ENCODE measurements at regions not wholly inside any gene's neighbourhood (a gene's known extent, or its start where the extent isn't known, plus 50 kb on each side); places are given as distances from the start of the nearest gene placed in this dataset.

- DNase-seq (ENCODE audit: low spot score) (no peak), ATAC-seq (no peak)
- peaks cover 10% of the 10 kb centered on the region for H3K4me1 Mint-ChIP-seq
- no peaks in the 10 kb centered on the region; the same call in 1 of the 2 replicates for H3K27me3 Mint-ChIP-seq (ENCODE audit: low read depth)
- ChIA-PET POLR2A (no interaction called here), CTCF (interaction anchor here (1.0 kb wide), 1 partner anchor 47 kb away, joined by 3 read pairs; no protein-coding TSS in a partner anchor)
- TF ChIP-seq CBFB (CRISPR knock-in tag; IDR thresholded peaks at IDR 0.05; ENCODE audit: low read depth) (no peak), MAX (CRISPR knock-in tag; IDR thresholded peaks at IDR 0.05) (no peak), JAZF1 (CRISPR knock-in tag; IDR thresholded peaks at IDR 0.05) (no peak), NR1H2 (CRISPR knock-in tag; IDR thresholded peaks at IDR 0.05) (no peak), KAT7 (CRISPR knock-in tag; IDR thresholded peaks at IDR 0.05; ENCODE audit: borderline replicate concordance) (no peak), AFF4 (CRISPR knock-in tag; IDR thresholded peaks at IDR 0.05; ENCODE audit: borderline replicate concordance) (no peak), USF1 (CRISPR knock-in tag; IDR thresholded peaks at IDR 0.05) (no peak), TCF7 (CRISPR knock-in tag; IDR thresholded peaks at IDR 0.05; ENCODE audit: low read depth) (no peak), HMGXB4 (CRISPR knock-in tag; IDR thresholded peaks at IDR 0.05) (no peak), TEAD1 (CRISPR knock-in tag; IDR thresholded peaks at IDR 0.05) (no peak), PREB (CRISPR knock-in tag; IDR thresholded peaks at IDR 0.05; ENCODE audit: borderline replicate concordance) (no peak), ZNF219 (CRISPR knock-in tag; IDR thresholded peaks at IDR 0.05; ENCODE audit: borderline replicate concordance) (no peak), FOXP1 (CRISPR knock-in tag; IDR thresholded peaks at IDR 0.05; ENCODE audit: borderline replicate concordance) (no peak), ERG (CRISPR knock-in tag; IDR thresholded peaks at IDR 0.05) (no peak), ATF6 (CRISPR knock-in tag; IDR thresholded peaks at IDR 0.05) (no peak), ZNF512 (CRISPR knock-in tag; IDR thresholded peaks at IDR 0.05; ENCODE audit: borderline replicate concordance) (no peak), IRF1 (CRISPR knock-in tag; IDR thresholded peaks at IDR 0.05) (no peak), ELF4 (CRISPR knock-in tag; IDR thresholded peaks at IDR 0.05; ENCODE audit: low read depth) (no peak), E2F5 (CRISPR knock-in tag; IDR thresholded peaks at IDR 0.05) (no peak)
- H3K4me3 Mint-ChIP-seq = no peak overlapping the region
- no peak overlapping the region for H3K27ac Mint-ChIP-seq
- peaks cover 4% of the 10 kb centered on the region for H3K36me3 Mint-ChIP-seq
- H3K9me3 Mint-ChIP-seq = peaks cover 10% of the 10 kb centered on the region
Observed at GRCh38 chr3:187795207-187795960, 50.1 kb upstream of the BCL6 start.

Measured in WTC11 (cell line).